Vagina (tissue), 2 donors: ENCODE measurements at regions not wholly inside any gene's neighbourhood (a gene's known extent, or its start where the extent isn't known, plus 50 kb on each side); places are given as distances from the start of the nearest gene placed in this dataset.

Source experiments
- CTCF ChIP-seq, 3 experiments: fragments of 450-650 bp in 2 of 3; fragments of 200-600 bp in 1 of 3; sonication (generic) in 1 of 3; IDR thresholded peaks; one replicate each; pipeline ENCODE4 v1.5.1; 2017 to 2019; ENCODE audit warnings: antibody characterized with exemption in 3 of 3, mild to moderate bottlenecking in 2 of 3, moderate library complexity in 2 of 3
- POLR2A ChIP-seq, 2 donors: fragments of 450-650 bp; IDR thresholded peaks; one replicate each; pipeline ENCODE4 v1.6.1; 2017; ENCODE audit warnings: antibody characterized with exemption in 2 of 2, mild to moderate bottlenecking in 2 of 2, moderate library complexity in 2 of 2
- POLR2AphosphoS5 ChIP-seq, 2 donors: sonication (generic); formaldehyde crosslinking; IDR thresholded peaks; one replicate each; pipeline ENCODE4 v1.9.0; 2017; ENCODE audit warnings: antibody characterized with exemption in 2 of 2, mild to moderate bottlenecking in 2 of 2, low read depth in 1 of 2; ENCODE audit not compliant: insufficient read depth in 1 of 2

GRCh38 chr3:177571944-177572315 lies 374.6 kb upstream of the TBL1XR1 start:
- TF ChIP-seq POLR2A (IDR thresholded peaks at IDR 0.05) (no peak), CTCF (IDR thresholded peaks at IDR 0.05) (no peak), POLR2AphosphoS5 (IDR thresholded peaks at IDR 0.05; ENCODE audit: insufficient read depth in 1 of 2, low read depth in 1 of 2) (no peak)
